ENCODE measurements at regions not wholly inside any gene's neighbourhood (a gene's known extent, or its start where the extent isn't known, plus 50 kb on each side); places are given as distances from the start of the nearest gene placed in this dataset.
A peak's percentile ranks its signal among the peaks of the same experiment; 100 is the strongest.
"Not testable (repeated sequence)": the region's sequence is repeated elsewhere in the genome, so short reads cannot be mapped to it uniquely, and the experiment has no call there.

GRCh38 chr1:166511761-166512160, 327.5 kb upstream of the POGK start:
- DNase-seq, result no peak

GRCh38 chr1:166514067-166514466, 325.2 kb upstream of the POGK start:
- no peak for DNase-seq

GRCh38 chr1:166527752-166528151, 311.5 kb upstream of the POGK start:
- no peak for DNase-seq

- no peak for DNase-seq
These were observed 300.6 kb upstream of the POGK start for GRCh38 chr1:166538646-166539045.

GRCh38 chr1:166544036-166544435, 295.2 kb upstream of the POGK start:
- no peak for DNase-seq

GRCh38 chr1:166544561-166544960, 294.7 kb upstream of the POGK start:
- no peak for DNase-seq

GRCh38 chr1:166552706-166553105, 286.6 kb upstream of the POGK start:
- no peak for DNase-seq

- DNase-seq, result no peak
These were observed 268.3 kb upstream of the POGK start for GRCh38 chr1:166570954-166571353.

GRCh38 chr1:166573199-166573598, 266.1 kb upstream of the POGK start:
- DNase-seq, result no peak

GRCh38 chr1:166579557-166580501, 259.4 kb upstream of the POGK start:
- DNase-seq, result no peak

- DNase-seq, result no peak
These were observed 250.5 kb upstream of the POGK start for GRCh38 chr1:166588741-166589140.

GRCh38 chr1:166590161-166590560, 249.1 kb upstream of the POGK start:
- DNase-seq, result no peak

- peak; percentile 41 for DNase-seq
These were observed 244.6 kb upstream of the POGK start for GRCh38 chr1:166594646-166595045.

- DNase-seq, result peak; percentile 24
These were observed 241.8 kb upstream of the POGK start for GRCh38 chr1:166597516-166597915.

GRCh38 chr1:166600574-166600973, 238.7 kb upstream of the POGK start:
- no peak for DNase-seq

GRCh38 chr1:166601650-166602278, 237.5 kb upstream of the POGK start:
- no peak for DNase-seq

- not testable (repeated sequence) for DNase-seq
These were observed 236.5 kb upstream of the POGK start for GRCh38 chr1:166602801-166603200.

- DNase-seq, result no peak
These were observed 236.0 kb upstream of the POGK start for GRCh38 chr1:166603296-166603695.

GRCh38 chr1:166605137-166605536, 234.1 kb upstream of the POGK start:
- DNase-seq, result no peak

- DNase-seq, result no peak
These were observed 226.4 kb upstream of the POGK start for GRCh38 chr1:166612886-166613285.

GRCh38 chr1:166616206-166616605, 223.1 kb upstream of the POGK start:
- DNase-seq, result no peak

GRCh38 chr1:166626711-166627110, 212.6 kb upstream of the POGK start:
- DNase-seq, result no peak

- DNase-seq, result no peak
These were observed 211.7 kb upstream of the POGK start for GRCh38 chr1:166627558-166627957.

GRCh38 chr1:166628259-166628658, 211.0 kb upstream of the POGK start:
- no peak for DNase-seq
